Naive B cell (primary cell): ENCODE measurements at regions not wholly inside any gene's neighbourhood (a gene's known extent, or its start where the extent isn't known, plus 50 kb on each side); places are given as distances from the start of the nearest gene placed in this dataset.

Source experiments
- ATAC-seq, 2 donors: fragments of 150-1000 bp; cut with Tn5 transposase; 2 replicates each; pipeline ENCODE4 v1.10.0; 2021; ENCODE audit warnings: low read depth in 2 of 2, mild to moderate bottlenecking in 2 of 2, moderate library complexity in 2 of 2
- DNase-seq: peaks from one replicate; pipeline ENCODE4 v3.0.0; 2022
- H3K27ac Mint-ChIP-seq, 6 donors: one replicate each; pipeline ENCODE4 v1.8.0; 2020 to 2022; ENCODE audit warnings: mild to moderate bottlenecking in 6 of 6, mixed read lengths in 6 of 6, moderate library complexity in 5 of 6, inconsistent platforms in 2 of 6
- H3K27me3 Mint-ChIP-seq, 3 donors: one replicate each; pipeline ENCODE4 v1.8.0; 2021 to 2022; ENCODE audit warnings: mixed read lengths in 3 of 3, mild to moderate bottlenecking in 1 of 3
- H3K36me3 Mint-ChIP-seq, 2 donors: one replicate each; pipeline ENCODE4 v1.8.0; 2020 to 2022; ENCODE audit warnings: mixed read lengths in 2 of 2, inconsistent platforms in 1 of 2, mild to moderate bottlenecking in 1 of 2
- H3K4me1 Mint-ChIP-seq, 3 donors: one replicate each; pipeline ENCODE4 v1.8.0; 2020 to 2022; ENCODE audit warnings: mixed read lengths in 3 of 3, inconsistent platforms in 1 of 3, mild to moderate bottlenecking in 1 of 3, moderate library complexity in 1 of 3
- H3K4me3 Mint-ChIP-seq, 8 donors: one replicate each; pipeline ENCODE4 v1.8.0; 2020 to 2022; ENCODE audit warnings: mild to moderate bottlenecking in 8 of 8, mixed read lengths in 8 of 8, moderate library complexity in 8 of 8, inconsistent platforms in 2 of 8
- H3K9me3 Mint-ChIP-seq, 7 donors: one replicate each; pipeline ENCODE4 v1.8.0; 2020 to 2022; ENCODE audit warnings: mixed read lengths in 7 of 7, mild to moderate bottlenecking in 5 of 7, inconsistent platforms in 2 of 7, moderate library complexity in 1 of 7

DNA sequence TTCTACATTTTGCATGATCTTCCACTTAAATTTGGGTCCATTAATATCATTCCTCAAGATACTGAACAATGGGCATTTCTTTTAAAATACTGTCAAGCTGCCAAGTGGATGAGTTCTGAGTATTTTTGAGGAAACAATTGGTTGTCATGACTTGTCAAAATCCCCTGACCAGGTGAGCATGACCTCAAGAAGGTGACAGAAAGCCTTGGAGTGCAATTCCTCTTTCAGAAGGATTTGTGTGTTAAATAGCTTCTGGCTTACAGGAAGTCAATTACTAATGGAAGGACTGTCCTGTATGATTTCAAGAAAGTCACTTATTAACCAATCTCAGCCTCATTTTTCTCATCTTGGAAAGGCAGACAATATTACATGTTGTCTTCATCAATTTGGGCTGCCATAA, 460.6 kb downstream of the TSN start:
- Mint-ChIP-seq H3K27ac (no peak overlapping the region), H3K4me1 (no peaks in the 10 kb centered on the region), H3K27me3 (peaks cover 0 to 4% (median 0%) of the 10 kb centered on the region in 3 donors), H3K36me3 (no peaks in the 10 kb centered on the region), H3K4me3 (no peak overlapping the region), H3K9me3 (peaks cover 0 to 9% (median 1%) of the 10 kb centered on the region in 7 donors)
- ATAC-seq (no peak), DNase-seq (no peak)

- no peak overlapping the region for H3K4me3 Mint-ChIP-seq
- DNase-seq (no peak), ATAC-seq (no peak)
- H3K36me3 Mint-ChIP-seq: no peaks in the 10 kb centered on the region
- H3K9me3 Mint-ChIP-seq: peaks cover 0 to 9% (median 0%) of the 10 kb centered on the region in 7 donors
- H3K4me1 Mint-ChIP-seq: no peaks in the 10 kb centered on the region
- peaks cover 0 to 4% (median 0%) of the 10 kb centered on the region in 3 donors for H3K27me3 Mint-ChIP-seq
- no peak overlapping the region for H3K27ac Mint-ChIP-seq
Observed at GRCh38 chr2:122216901-122217300, 461.4 kb downstream of the TSN start.

DNA sequence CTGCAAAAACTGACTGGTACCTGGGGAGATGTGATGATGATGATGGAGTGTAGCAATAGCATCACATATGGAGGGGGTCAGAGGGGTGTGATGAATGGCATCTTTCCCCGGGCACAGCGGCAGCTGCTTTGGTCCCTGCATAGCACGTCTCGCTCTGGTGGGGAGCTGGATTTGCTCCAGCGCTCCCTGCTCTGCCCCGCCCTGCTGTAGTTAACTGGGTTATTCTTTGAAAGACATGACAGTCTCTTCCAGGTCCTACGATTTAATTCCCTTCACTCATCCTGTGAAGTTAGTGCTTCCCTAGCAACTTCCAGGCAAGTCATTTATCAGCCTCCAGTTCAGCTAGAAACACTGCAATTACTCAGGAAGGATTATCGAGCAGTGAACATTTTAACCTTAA, 463.1 kb downstream of the TSN start:
- ATAC-seq: no peak
- peaks cover 0 to 4% (median 0%) of the 10 kb centered on the region in 3 donors for H3K27me3 Mint-ChIP-seq
- no peak for DNase-seq
- H3K4me1 Mint-ChIP-seq: no peaks in the 10 kb centered on the region
- no peaks in the 10 kb centered on the region for H3K36me3 Mint-ChIP-seq
- H3K9me3 Mint-ChIP-seq: peaks cover 0 to 9% (median 0%) of the 10 kb centered on the region in 7 donors
- H3K27ac Mint-ChIP-seq: peak overlapping the region in 1 of 6 donors; percentile 45
- H3K4me3 Mint-ChIP-seq: no peak overlapping the region

GRCh38 chr2:122219504-122219903, 464.1 kb downstream of the TSN start:
- Mint-ChIP-seq H3K9me3 (peaks cover 0 to under 1% (median 0%) of the 10 kb centered on the region in 7 donors), H3K4me3 (no peak overlapping the region), H3K27me3 (peaks cover 0 to 4% (median 0%) of the 10 kb centered on the region in 3 donors), H3K27ac (no peak overlapping the region), H3K36me3 (no peaks in the 10 kb centered on the region), H3K4me1 (no peaks in the 10 kb centered on the region)
- ATAC-seq (no peak), DNase-seq (no peak)

DNA sequence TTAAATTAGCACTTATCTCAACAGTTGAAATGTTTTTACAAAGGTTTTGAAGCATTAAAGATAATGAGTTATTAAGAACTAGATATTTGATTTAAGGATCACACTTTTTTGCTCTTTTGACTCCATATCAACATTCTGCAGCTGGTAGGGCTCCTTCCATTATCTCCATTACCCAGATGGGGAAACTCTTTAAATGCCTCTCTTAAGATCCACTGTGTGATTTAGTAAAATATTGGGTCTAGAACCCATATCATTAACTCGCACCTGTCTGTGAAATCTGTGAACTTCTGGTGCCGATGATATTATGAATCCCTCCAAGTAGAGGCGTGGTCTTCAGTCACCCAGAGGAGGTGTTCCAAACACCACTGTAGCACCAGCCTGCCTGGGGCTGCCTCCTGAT, 466.2 kb downstream of the TSN start:
- H3K27me3 Mint-ChIP-seq: peaks cover 0 to 4% (median 0%) of the 10 kb centered on the region in 3 donors
- H3K36me3 Mint-ChIP-seq: no peaks in the 10 kb centered on the region
- H3K4me3 Mint-ChIP-seq: no peak overlapping the region
- no peak for DNase-seq
- no peak for ATAC-seq
- no peaks in the 10 kb centered on the region for H3K9me3 Mint-ChIP-seq
- H3K4me1 Mint-ChIP-seq: no peaks in the 10 kb centered on the region
- H3K27ac Mint-ChIP-seq: no peak overlapping the region

- Mint-ChIP-seq H3K4me1 (no peaks in the 10 kb centered on the region), H3K36me3 (no peaks in the 10 kb centered on the region), H3K27me3 (no peaks in the 10 kb centered on the region), H3K27ac (no peak overlapping the region), H3K9me3 (peaks cover 0 to 11% (median 0%) of the 10 kb centered on the region in 7 donors), H3K4me3 (no peak overlapping the region)
- ATAC-seq (no peak), DNase-seq (no peak)
Observed at GRCh38 chr2:122231296-122231695, 475.8 kb downstream of the TSN start.

DNA sequence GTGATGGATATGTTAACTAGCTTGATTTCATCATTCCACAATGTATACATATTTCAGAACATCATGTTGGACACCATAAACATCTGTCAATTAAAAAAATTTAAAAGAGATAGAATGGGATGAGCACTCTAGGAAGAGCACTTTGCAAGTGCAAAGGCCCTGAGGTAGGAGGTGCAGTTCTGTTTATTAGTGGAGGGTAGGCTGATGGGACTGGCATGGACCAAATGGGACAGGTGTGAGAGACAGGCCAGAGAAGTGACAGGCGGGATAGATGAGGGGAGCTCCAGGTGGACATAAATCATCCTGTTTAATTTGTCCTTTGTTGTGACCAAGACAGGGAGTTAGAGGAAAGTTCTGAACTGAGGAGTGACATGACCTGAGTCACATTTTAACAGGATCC, 477.9 kb downstream of the TSN start:
- DNase-seq: no peak
- H3K36me3 Mint-ChIP-seq: no peaks in the 10 kb centered on the region
- H3K27ac Mint-ChIP-seq: no peak overlapping the region
- H3K4me3 Mint-ChIP-seq: no peak overlapping the region
- H3K4me1 Mint-ChIP-seq: no peaks in the 10 kb centered on the region
- no peaks in the 10 kb centered on the region for H3K27me3 Mint-ChIP-seq
- ATAC-seq: no peak
- peaks cover 0 to 8% (median 0%) of the 10 kb centered on the region in 7 donors for H3K9me3 Mint-ChIP-seq

- H3K4me1 Mint-ChIP-seq: no peaks in the 10 kb centered on the region
- peaks cover 0 to 13% (median 1%) of the 10 kb centered on the region in 7 donors for H3K9me3 Mint-ChIP-seq
- no peak overlapping the region for H3K4me3 Mint-ChIP-seq
- DNase-seq (no peak), ATAC-seq (no peak)
- H3K27ac Mint-ChIP-seq: no peak overlapping the region
- H3K27me3 Mint-ChIP-seq: no peaks in the 10 kb centered on the region
- H3K36me3 Mint-ChIP-seq: no peaks in the 10 kb centered on the region
Observed at GRCh38 chr2:122236152-122236874, 480.9 kb downstream of the TSN start.

- ATAC-seq (no peak), DNase-seq (no peak)
- Mint-ChIP-seq H3K4me3 (no peak overlapping the region), H3K27me3 (no peaks in the 10 kb centered on the region), H3K27ac (no peak overlapping the region), H3K9me3 (peaks cover 0 to 14% (median 2%) of the 10 kb centered on the region in 7 donors), H3K36me3 (no peaks in the 10 kb centered on the region), H3K4me1 (no peaks in the 10 kb centered on the region)
Observed at GRCh38 chr2:122236925-122237324, 481.5 kb downstream of the TSN start.

DNA sequence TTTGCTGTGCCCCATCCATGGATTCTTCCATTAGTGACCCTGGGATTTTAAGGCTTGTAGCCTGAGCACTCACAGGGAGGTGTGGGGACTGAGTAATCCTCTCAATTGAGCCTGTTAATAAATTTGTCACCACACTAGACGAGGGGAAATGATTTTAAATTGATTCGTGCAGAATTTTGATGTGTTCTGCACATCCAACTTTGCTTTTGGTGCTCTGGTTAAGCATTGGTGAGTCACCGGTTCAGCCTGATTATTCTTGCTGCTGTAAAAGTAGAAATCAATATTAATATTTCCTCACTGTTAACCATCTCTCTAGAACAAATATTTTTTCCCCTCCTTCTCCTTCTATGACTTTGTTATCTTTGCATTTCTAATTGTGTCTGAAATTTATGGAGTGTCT, 482.0 kb downstream of the TSN start:
- Mint-ChIP-seq H3K36me3 (no peaks in the 10 kb centered on the region), H3K4me1 (no peaks in the 10 kb centered on the region), H3K9me3 (peaks cover 0 to 17% (median 3%) of the 10 kb centered on the region in 7 donors), H3K4me3 (no peak overlapping the region), H3K27ac (no peak overlapping the region), H3K27me3 (no peaks in the 10 kb centered on the region)
- DNase-seq: no peak
- no peak for ATAC-seq

DNA sequence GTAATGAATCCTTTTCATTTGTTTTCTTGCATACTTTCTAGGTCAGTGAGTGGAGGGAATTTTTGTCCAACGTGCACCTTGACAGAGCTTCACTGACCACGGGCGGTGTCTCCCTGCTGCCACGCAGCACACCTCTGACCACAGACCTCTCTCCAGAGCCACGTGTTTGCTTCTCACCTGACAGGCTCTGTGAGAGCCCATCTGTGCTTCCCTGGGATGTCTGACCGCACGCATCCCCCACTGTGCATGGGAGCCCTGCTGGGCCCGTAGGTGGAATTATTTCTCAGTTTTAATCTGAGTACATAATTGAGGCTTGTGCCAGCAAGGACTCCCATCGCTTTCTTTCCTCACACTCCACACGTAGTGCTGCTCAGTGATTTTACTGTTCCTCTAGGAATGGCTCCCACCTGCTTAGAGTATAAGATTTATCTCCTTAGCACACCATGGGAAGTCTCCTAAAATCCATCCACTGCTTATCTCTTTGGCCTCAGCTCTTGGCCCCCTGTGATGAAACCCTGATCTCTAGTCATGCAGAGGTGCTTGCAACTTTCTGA, 482.6 kb downstream of the TSN start:
- Mint-ChIP-seq H3K9me3 (peaks cover 0 to 17% (median 3%) of the 10 kb centered on the region in 7 donors), H3K4me1 (no peaks in the 10 kb centered on the region), H3K27ac (no peak overlapping the region), H3K36me3 (no peaks in the 10 kb centered on the region), H3K4me3 (no peak overlapping the region), H3K27me3 (no peaks in the 10 kb centered on the region)
- no peak for ATAC-seq
- DNase-seq: no peak

GRCh38 chr2:122239440-122239839, 484.0 kb downstream of the TSN start:
- Mint-ChIP-seq H3K4me1 (no peaks in the 10 kb centered on the region), H3K27ac (peak overlapping the region in 1 of 6 donors; percentile 92), H3K9me3 (peaks cover 0 to 12% (median 4%) of the 10 kb centered on the region in 7 donors), H3K27me3 (no peaks in the 10 kb centered on the region), H3K36me3 (no peaks in the 10 kb centered on the region), H3K4me3 (no peak overlapping the region)
- ATAC-seq (no peak), DNase-seq (no peak)

DNA sequence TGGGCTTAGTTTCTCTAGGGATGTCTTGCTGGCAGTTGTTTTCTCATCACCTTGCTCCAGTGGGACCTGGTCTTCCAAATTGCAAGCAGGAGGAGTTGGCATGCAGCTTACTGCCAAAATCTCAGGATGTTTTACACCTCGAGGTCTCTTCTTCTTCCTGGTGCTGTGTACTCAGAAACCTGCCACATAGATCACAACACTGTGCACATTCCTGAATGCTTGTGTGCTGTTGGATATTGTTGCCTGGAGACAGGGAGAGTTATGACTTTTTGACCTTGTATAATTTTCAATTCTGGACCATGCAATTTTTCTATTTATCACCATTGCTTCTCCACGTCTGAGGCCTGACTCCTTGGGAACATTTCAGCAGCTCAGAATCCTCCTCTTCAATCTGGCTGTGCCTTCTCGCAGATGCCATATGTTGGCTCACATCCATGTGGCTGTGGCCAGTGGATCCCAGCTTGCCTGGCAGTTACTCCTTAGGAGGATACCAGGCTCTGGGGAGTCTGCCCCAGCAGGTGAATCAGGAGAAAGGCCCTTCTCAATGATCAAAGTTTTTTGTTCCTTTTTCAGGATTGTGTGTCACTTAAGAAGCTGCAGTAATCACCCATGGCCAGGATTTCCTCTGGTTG, 489.3 kb downstream of the TSN start:
- DNase-seq: no peak
- no peak overlapping the region for H3K27ac Mint-ChIP-seq
- no peaks in the 10 kb centered on the region for H3K36me3 Mint-ChIP-seq
- no peaks in the 10 kb centered on the region for H3K4me1 Mint-ChIP-seq
- no peak for ATAC-seq
- H3K9me3 Mint-ChIP-seq: peaks cover 0 to 9% (median 3%) of the 10 kb centered on the region in 7 donors
- no peak overlapping the region for H3K4me3 Mint-ChIP-seq
- H3K27me3 Mint-ChIP-seq: peaks cover 0 to 5% (median 2%) of the 10 kb centered on the region in 3 donors

DNA sequence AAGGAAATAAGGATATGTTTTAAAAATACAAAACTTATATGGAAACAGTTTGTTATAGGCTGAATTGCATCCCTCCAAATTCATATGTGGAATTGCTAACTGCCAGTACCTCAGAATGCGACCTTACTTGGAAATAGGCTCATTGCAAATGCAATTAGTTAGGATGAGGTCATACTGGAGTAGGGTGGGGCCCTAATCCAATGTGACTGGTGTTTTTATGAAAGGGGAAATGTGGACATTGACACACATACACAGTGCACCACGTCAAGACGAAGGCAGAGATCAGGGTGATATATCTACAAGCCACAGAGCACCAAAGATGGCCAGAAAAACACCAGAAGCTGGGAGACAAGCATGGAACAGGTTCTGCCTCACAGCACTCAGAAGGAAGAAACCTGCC, 494.2 kb downstream of the TSN start:
- no peaks in the 10 kb centered on the region for H3K36me3 Mint-ChIP-seq

More for the DNA sequence above, 494.2 kb downstream of the TSN start:
- no peak overlapping the region for H3K4me3 Mint-ChIP-seq
- DNase-seq (no peak), ATAC-seq (no peak)
- peaks cover 0 to 6% (median 5%) of the 10 kb centered on the region in 3 donors for H3K27me3 Mint-ChIP-seq
- peaks cover 0 to 4% (median 0%) of the 10 kb centered on the region in 7 donors for H3K9me3 Mint-ChIP-seq
- no peaks in the 10 kb centered on the region for H3K4me1 Mint-ChIP-seq
- H3K27ac Mint-ChIP-seq: no peak overlapping the region
